ENCODE measurements at regions not wholly inside any gene's neighbourhood (a gene's known extent, or its start where the extent isn't known, plus 50 kb on each side); places are given as distances from the start of the nearest gene placed in this dataset.

DNA sequence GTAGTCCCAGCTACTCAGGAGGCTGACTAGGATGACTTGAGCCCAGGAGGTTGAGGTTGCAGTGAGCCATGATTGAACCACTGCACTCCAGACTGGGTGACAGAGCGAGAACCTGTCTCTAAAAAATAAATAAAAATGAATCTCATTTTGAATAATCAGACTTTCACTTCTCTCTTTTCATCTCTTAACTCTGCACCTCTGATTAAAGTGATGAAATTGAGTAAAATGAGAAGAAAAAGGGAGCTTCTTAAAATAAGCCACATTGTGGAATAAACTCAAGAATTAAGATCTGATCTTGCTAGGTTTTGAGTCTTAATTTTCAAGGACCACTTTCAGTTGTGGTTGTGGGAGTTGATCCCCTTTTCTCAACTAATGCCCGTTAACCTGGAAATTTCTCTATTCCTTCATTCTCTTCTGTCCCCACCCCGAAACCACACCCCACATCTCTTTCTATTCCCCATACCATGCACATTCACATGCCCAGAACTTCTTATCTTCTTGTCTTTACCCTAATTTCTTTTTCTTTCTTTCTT is 70.9 kb upstream of the ETV6 start:
- TF ChIP-seq CTCF (conservative IDR thresholded peaks at IDR 0.05) = no peak
- no peak for TF ChIP-seq ZFX (IDR thresholded peaks at IDR 0.05)

Measured in C4-2B (cell line).